HL-60 (cell line): ENCODE measurements at regions not wholly inside any gene's neighbourhood (a gene's known extent, or its start where the extent isn't known, plus 50 kb on each side); places are given as distances from the start of the nearest gene placed in this dataset.

Experiments
- GABPA ChIP-seq: IDR thresholded peaks from 2 replicates; pipeline ENCODE4 v1.6.1; 2012; ENCODE audit warnings: low read depth
- POLR2AphosphoS5 ChIP-seq: IDR thresholded peaks from 2 replicates; pipeline ENCODE4 v1.6.1; 2012; ENCODE audit warnings: low read depth
- REST ChIP-seq: IDR thresholded peaks from 2 replicates; pipeline ENCODE4 v1.6.1; 2012; ENCODE audit warnings: low read depth; ENCODE audit not compliant: insufficient replicate concordance
- TF ChIP-seq, protein P1 (sequence below): IDR thresholded peaks from one replicate; pipeline ENCODE4 v1.5.1; 2011; ENCODE audit warnings: low read length, control low read depth, inconsistent platforms; ENCODE audit not compliant: insufficient read depth

GRCh38 chr2:118633371-118634018, 214.0 kb downstream of the EN1 start:
- TF ChIP-seq, protein P1, sequence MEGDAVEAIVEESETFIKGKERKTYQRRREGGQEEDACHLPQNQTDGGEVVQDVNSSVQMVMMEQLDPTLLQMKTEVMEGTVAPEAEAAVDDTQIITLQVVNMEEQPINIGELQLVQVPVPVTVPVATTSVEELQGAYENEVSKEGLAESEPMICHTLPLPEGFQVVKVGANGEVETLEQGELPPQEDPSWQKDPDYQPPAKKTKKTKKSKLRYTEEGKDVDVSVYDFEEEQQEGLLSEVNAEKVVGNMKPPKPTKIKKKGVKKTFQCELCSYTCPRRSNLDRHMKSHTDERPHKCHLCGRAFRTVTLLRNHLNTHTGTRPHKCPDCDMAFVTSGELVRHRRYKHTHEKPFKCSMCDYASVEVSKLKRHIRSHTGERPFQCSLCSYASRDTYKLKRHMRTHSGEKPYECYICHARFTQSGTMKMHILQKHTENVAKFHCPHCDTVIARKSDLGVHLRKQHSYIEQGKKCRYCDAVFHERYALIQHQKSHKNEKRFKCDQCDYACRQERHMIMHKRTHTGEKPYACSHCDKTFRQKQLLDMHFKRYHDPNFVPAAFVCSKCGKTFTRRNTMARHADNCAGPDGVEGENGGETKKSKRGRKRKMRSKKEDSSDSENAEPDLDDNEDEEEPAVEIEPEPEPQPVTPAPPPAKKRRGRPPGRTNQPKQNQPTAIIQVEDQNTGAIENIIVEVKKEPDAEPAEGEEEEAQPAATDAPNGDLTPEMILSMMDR, result no peak
- no peak for TF ChIP-seq POLR2AphosphoS5
- no peak for TF ChIP-seq GABPA
- TF ChIP-seq REST, result no peak
